HepG2 (cell line): ENCODE measurements at regions not wholly inside any gene's neighbourhood (a gene's known extent, or its start where the extent isn't known, plus 50 kb on each side); places are given as distances from the start of the nearest gene placed in this dataset.

Experiments used
- ATAC-seq: fragments of 200-7000 bp; cut with Tn5 transposase; 3 replicates; pipeline ENCODE4 v1.9.1; 2020; ENCODE audit warnings: mild to moderate bottlenecking, moderate library complexity
- BruUV-seq: library from RNA; stranded (reverse); fragments of 400-500 nt; replicated peaks from 2 replicates; lab custom pipeline; 2021; lab: Mats Ljungman, UMichigan
- CTCF ChIA-PET: fragments of 300-600 bp; formaldehyde crosslinking; extraction: SDS; loops from one replicate; lab custom pipeline; 2021; ENCODE audit warnings: low total read pairs, inconsistent platforms, low intra/inter-chr PET ratio; lab: Yijun Ruan, JAX
- POLR2A ChIA-PET: fragments of 350-600 bp; sonication (Branson Sonifier 250); formaldehyde crosslinking; loops from one replicate; lab custom pipeline; 2020; ENCODE audit warnings: antibody characterized with exemption, inconsistent platforms; lab: Yijun Ruan, JAX
- DNase-seq: peaks from one replicate; pipeline ENCODE4 v3.0.0-alpha.2; 2015; ENCODE audit warnings: low spot score
- FAIRE-seq: peaks from 3 replicates; lab custom pipeline; 2011; peaks lifted over from hg19 to GRCh38; lab: Jason Lieb, UNC
- H2AFZ ChIP-seq: one replicate; pipeline ENCODE4 v1.6.1; 2011; ENCODE audit warnings: low read length, inconsistent platforms
- H3K27ac ChIP-seq: fragments of 300-600 bp; 3 replicates; pipeline ENCODE4 v1.8.0; 2011; ENCODE audit warnings: mixed run types, mild to moderate bottlenecking, mixed read lengths, low read length, inconsistent platforms; ENCODE audit not compliant: insufficient read depth; ENCODE audit errors: extremely low read length
- H3K27me3 ChIP-seq, 2 experiments: fragments of 200-600 bp in 1 of 2; 2 replicates in 1 of 2; 3 replicates in 1 of 2; pipeline versions ENCODE4 v1.6.0 to v1.8.0; 2011; ENCODE audit warnings: low read length in 2 of 2, mild to moderate bottlenecking in 2 of 2, moderate library complexity in 2 of 2, inconsistent platforms in 1 of 2; ENCODE audit not compliant: insufficient read depth in 2 of 2, control insufficient read depth in 1 of 2
- H3K36me3 ChIP-seq, 2 experiments: fragments of 200-600 bp in 1 of 2; replicated peaks in 1 of 2; 2 replicates in 1 of 2; 3 replicates in 1 of 2; pipeline versions ENCODE4 v1.5.1 to v1.8.0; 2011; ENCODE audit warnings: low read length in 2 of 2, inconsistent platforms in 1 of 2; ENCODE audit not compliant: insufficient read depth in 2 of 2, control insufficient read depth in 1 of 2
- H3K4me1 ChIP-seq: 2 replicates; pipeline ENCODE4 v1.5.1; 2012; ENCODE audit warnings: low read length, inconsistent platforms; ENCODE audit not compliant: insufficient read depth
- H3K4me2 ChIP-seq: 2 replicates; pipeline ENCODE4 v1.6.0; 2011; ENCODE audit warnings: low read depth, low read length, inconsistent platforms
- H3K4me3 ChIP-seq, 3 experiments: fragments of 200-600 bp in 1 of 3; sonication (generic), shearing (Covaris generic) in 1 of 3; replicated peaks in 1 of 3; 2 replicates each; pipeline ENCODE4 v1.5.1; 2011 to 2016; ENCODE audit warnings: low read length in 3 of 3, inconsistent platforms in 2 of 3, low read depth in 2 of 3, mild to moderate bottlenecking in 2 of 3, control low read depth in 1 of 3, mixed read lengths in 1 of 3; ENCODE audit not compliant: insufficient read depth in 1 of 3
- H3K79me2 ChIP-seq: one replicate; pipeline ENCODE4 v1.6.1; 2011; ENCODE audit warnings: low read length, inconsistent platforms; ENCODE audit not compliant: insufficient read depth
- H3K9ac ChIP-seq: 2 replicates; pipeline ENCODE4 v1.6.0; 2011; ENCODE audit warnings: mild to moderate bottlenecking, low read depth, low read length, inconsistent platforms; ENCODE audit not compliant: insufficient read depth
- H3K9me3 ChIP-seq: 2 replicates; pipeline ENCODE4 v1.5.1; 2012; ENCODE audit warnings: mild to moderate bottlenecking, low read length
- H4K20me1 ChIP-seq: 2 replicates; pipeline ENCODE4 v1.6.0; 2011; ENCODE audit warnings: inconsistent platforms, mild to moderate bottlenecking, low read length, moderate library complexity; ENCODE audit not compliant: insufficient read depth
- CC2D1A ChIP-seq: sonication (generic); formaldehyde crosslinking; IDR thresholded peaks from 2 replicates; pipeline ENCODE4 v1.8.1; 2023; ENCODE audit warnings: mild to moderate bottlenecking, missing genetic modification reagents
- CHCHD3 ChIP-seq: sonication (generic); formaldehyde crosslinking; IDR thresholded peaks from 2 replicates; pipeline ENCODE4 v1.8.0; 2022; ENCODE audit warnings: mild to moderate bottlenecking, missing genetic modification reagents, moderate library complexity
- ETV6 ChIP-seq: sonication (generic); formaldehyde crosslinking; conservative IDR thresholded peaks from 2 replicates; pipeline ENCODE4 v1.4.0; 2020; ENCODE audit warnings: missing genetic modification reagents
- FOXP1 ChIP-seq, 2 experiments: fragments of 450-650 bp in 1 of 2; IDR thresholded peaks; 2 replicates each; pipeline ENCODE4 v1.6.1; 2017 to 2018; ENCODE audit warnings: antibody characterized with exemption in 1 of 2
- MTF1 ChIP-seq: sonication (generic); formaldehyde crosslinking; IDR thresholded peaks from 2 replicates; pipeline ENCODE4 v1.5.0; 2020; ENCODE audit warnings: missing genetic modification reagents
- MYNN ChIP-seq: sonication (generic); formaldehyde crosslinking; IDR thresholded peaks from 2 replicates; pipeline ENCODE4 v1.4.0; 2020; ENCODE audit warnings: mild to moderate bottlenecking, low read depth, missing genetic modification reagents
- POGZ ChIP-seq: sonication (generic); formaldehyde crosslinking; IDR thresholded peaks from 2 replicates; pipeline ENCODE4 v1.4.0; 2020; ENCODE audit warnings: mild to moderate bottlenecking, missing genetic modification reagents
- RAD21 ChIP-seq: fragments of 450-650 bp; formaldehyde crosslinking; IDR thresholded peaks from 2 replicates; pipeline ENCODE4 v1.5.0; 2020; ENCODE audit warnings: mild to moderate bottlenecking
- SP5 ChIP-seq: IDR thresholded peaks from 2 replicates; pipeline ENCODE4 v1.6.1; 2016; ENCODE audit warnings: low read depth, borderline replicate concordance
- TGIF2 ChIP-seq: IDR thresholded peaks from 2 replicates; pipeline ENCODE4 v1.6.1; 2016; ENCODE audit warnings: control low read depth, missing compliant biosample characterization
- TOPORS ChIP-seq: sonication (generic); formaldehyde crosslinking; IDR thresholded peaks from 2 replicates; pipeline ENCODE4 v1.8.0; 2023; ENCODE audit warnings: mild to moderate bottlenecking, missing genetic modification reagents
- ZNF441 ChIP-seq: sonication (generic); formaldehyde crosslinking; IDR thresholded peaks from 2 replicates; pipeline ENCODE4 v1.7.0; 2021; ENCODE audit warnings: missing genetic modification reagents, borderline replicate concordance
- ZNF720 ChIP-seq: sonication (generic); formaldehyde crosslinking; IDR thresholded peaks from 2 replicates; pipeline ENCODE4 v1.4.0; 2020; ENCODE audit warnings: missing genetic modification reagents
- WGBS: methylation state at CpG from one replicate; pipeline ENCODE4 v1.1.6; 2017; ENCODE audit warnings: low lambda C conversion rate; 5-methylcytosine and 5-hydroxymethylcytosine counted together
- in situ Hi-C: cut with HindIII; loops from 2 replicates; pipeline ENCODE4 v1.10.0; 2017; ENCODE audit warnings: low pct_unique_long_range_greater_than_20kb; ENCODE audit not compliant: extremely low pct_ligation_motif_present
- intact Hi-C: fragments of 100-400 bp; cut with micrococcal nuclease; formaldehyde crosslinking; loops from one replicate; pipeline ENCODE4 v1.10.0; 2022; ENCODE audit not compliant: unreplicated experiment
- TF ChIP-seq, protein P1 (sequence below): IDR thresholded peaks from 2 replicates; pipeline ENCODE4 v1.6.1; 2012; ENCODE audit warnings: low read depth, low read length, improper control_type of control experiment
- TF ChIP-seq, protein P2 (sequence below): sonication (generic); formaldehyde crosslinking; IDR thresholded peaks from 2 replicates; pipeline ENCODE4 v1.5.0; 2020; ENCODE audit warnings: missing genetic modification reagents, mild to moderate bottlenecking, borderline replicate concordance
- TF ChIP-seq, protein P3 (sequence below): conservative IDR thresholded peaks from 2 replicates; pipeline ENCODE4 v1.6.1; 2018; ENCODE audit warnings: missing genetic modification reagents
- TF ChIP-seq, protein P4 (sequence below): sonication (generic); formaldehyde crosslinking; IDR thresholded peaks from 2 replicates; pipeline ENCODE4 v1.4.0; 2020; ENCODE audit warnings: low read depth, mild to moderate bottlenecking, missing genetic modification reagents

DNA sequence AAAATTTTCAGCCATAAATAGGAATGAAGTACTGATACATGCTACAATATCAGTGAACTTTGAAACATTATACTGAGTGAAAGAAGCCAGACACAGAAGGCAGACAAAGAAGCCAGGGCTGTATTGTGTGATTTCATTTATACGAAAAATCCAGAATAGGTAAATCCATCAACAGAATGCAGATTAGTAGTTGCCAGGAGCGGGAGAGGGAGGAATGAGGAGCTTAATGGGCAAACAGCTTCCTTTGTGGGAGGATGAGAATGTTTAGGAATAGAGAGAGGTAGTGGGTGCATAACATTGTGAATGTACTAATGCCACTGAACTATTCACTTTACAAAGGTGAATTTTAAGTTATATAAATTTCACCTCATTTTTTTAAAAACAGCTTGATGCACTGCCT lies 103.3 kb upstream of the SERTM1 start:
- H3K4me1 ChIP-seq: no peaks in the 10 kb centered on the region
- no peak for DNase-seq
- H2AFZ ChIP-seq: no peak overlapping the region
- no peaks in the 10 kb centered on the region for H3K27me3 ChIP-seq
- no peak overlapping the region for H3K9ac ChIP-seq
- ChIA-PET CTCF (no interaction called here), POLR2A (no interaction called here)
- in situ Hi-C loops: no loop called here
- no TSS peak for BruUV-seq
- no peak overlapping the region for H3K27ac ChIP-seq
- FAIRE-seq: no peak
- WGBS: 0% methylated on average over 2 of the region's 2 CpGs
- no peaks in the 10 kb centered on the region for H4K20me1 ChIP-seq
- no peaks in the 10 kb centered on the region for H3K36me3 ChIP-seq
- no peak for ATAC-seq
- H3K4me2 ChIP-seq: no peak overlapping the region
- H3K79me2 ChIP-seq: no peaks in the 10 kb centered on the region
- H3K9me3 ChIP-seq: no peaks in the 10 kb centered on the region
- H3K4me3 ChIP-seq: no peak overlapping the region
- intact Hi-C loops: no loop called here
- no peak for TF ChIP-seq MTF1
- TF ChIP-seq RAD21 (CRISPR knock-in tag): no peak
- no peak for TF ChIP-seq POGZ (CRISPR knock-in tag)
- TF ChIP-seq, protein P1, sequence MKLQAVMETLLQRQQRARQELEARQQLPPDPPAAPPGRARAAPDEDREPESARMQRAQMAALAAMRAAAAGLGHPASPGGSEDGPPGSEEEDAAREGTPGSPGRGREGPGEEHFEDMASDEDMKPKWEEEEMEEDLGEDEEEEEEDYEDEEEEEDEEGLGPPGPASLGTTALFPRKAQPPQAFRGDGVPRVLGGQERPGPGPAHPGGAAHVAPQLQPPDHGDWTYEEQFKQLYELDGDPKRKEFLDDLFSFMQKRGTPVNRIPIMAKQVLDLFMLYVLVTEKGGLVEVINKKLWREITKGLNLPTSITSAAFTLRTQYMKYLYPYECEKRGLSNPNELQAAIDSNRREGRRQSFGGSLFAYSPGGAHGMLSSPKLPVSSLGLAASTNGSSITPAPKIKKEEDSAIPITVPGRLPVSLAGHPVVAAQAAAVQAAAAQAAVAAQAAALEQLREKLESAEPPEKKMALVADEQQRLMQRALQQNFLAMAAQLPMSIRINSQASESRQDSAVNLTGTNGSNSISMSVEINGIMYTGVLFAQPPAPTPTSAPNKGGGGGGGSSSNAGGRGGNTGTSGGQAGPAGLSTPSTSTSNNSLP: no peak
- TF ChIP-seq, protein P2, sequence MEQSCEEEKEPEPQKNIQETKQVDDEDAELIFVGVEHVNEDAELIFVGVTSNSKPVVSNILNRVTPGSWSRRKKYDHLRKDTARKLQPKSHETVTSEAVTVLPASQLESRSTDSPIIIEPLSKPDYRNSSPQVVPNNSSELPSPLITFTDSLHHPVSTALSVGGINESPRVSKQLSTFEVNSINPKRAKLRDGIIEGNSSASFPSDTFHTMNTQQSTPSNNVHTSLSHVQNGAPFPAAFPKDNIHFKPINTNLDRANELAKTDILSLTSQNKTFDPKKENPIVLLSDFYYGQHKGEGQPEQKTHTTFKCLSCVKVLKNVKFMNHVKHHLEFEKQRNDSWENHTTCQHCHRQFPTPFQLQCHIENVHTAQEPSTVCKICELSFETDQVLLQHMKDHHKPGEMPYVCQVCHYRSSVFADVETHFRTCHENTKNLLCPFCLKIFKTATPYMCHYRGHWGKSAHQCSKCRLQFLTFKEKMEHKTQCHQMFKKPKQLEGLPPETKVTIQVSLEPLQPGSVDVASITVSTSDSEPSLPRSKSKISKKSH (CRISPR knock-in tag): no peak
- no peak for TF ChIP-seq ETV6 (CRISPR knock-in tag)
- TF ChIP-seq, protein P3, sequence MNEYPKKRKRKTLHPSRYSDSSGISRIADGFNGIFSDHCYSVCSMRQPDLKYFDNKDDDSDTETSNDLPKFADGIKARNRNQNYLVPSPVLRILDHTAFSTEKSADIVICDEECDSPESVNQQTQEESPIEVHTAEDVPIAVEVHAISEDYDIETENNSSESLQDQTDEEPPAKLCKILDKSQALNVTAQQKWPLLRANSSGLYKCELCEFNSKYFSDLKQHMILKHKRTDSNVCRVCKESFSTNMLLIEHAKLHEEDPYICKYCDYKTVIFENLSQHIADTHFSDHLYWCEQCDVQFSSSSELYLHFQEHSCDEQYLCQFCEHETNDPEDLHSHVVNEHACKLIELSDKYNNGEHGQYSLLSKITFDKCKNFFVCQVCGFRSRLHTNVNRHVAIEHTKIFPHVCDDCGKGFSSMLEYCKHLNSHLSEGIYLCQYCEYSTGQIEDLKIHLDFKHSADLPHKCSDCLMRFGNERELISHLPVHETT (CRISPR knock-in tag): no peak
- TF ChIP-seq MYNN (CRISPR knock-in tag): no peak
- no peak for TF ChIP-seq CHCHD3 (CRISPR knock-in tag)
- TF ChIP-seq TGIF2: no peak
- TF ChIP-seq TOPORS (CRISPR knock-in tag): no peak
- no peak for TF ChIP-seq ZNF720 (CRISPR knock-in tag)
- no peak for TF ChIP-seq FOXP1 (IDR thresholded peaks at IDR 0.05)
- no peak for TF ChIP-seq FOXP1 (CRISPR knock-in tag; IDR thresholded peaks at IDR 0.05)
- TF ChIP-seq CC2D1A (CRISPR knock-in tag): no peak
- TF ChIP-seq, protein P4, sequence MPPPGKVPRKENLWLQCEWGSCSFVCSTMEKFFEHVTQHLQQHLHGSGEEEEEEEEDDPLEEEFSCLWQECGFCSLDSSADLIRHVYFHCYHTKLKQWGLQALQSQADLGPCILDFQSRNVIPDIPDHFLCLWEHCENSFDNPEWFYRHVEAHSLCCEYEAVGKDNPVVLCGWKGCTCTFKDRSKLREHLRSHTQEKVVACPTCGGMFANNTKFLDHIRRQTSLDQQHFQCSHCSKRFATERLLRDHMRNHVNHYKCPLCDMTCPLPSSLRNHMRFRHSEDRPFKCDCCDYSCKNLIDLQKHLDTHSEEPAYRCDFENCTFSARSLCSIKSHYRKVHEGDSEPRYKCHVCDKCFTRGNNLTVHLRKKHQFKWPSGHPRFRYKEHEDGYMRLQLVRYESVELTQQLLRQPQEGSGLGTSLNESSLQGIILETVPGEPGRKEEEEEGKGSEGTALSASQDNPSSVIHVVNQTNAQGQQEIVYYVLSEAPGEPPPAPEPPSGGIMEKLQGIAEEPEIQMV (CRISPR knock-in tag): no peak
- no peak for TF ChIP-seq SP5
- no peak for TF ChIP-seq ZNF441
